ENCODE measurements at regions not wholly inside any gene's neighbourhood (a gene's known extent, or its start where the extent isn't known, plus 50 kb on each side); places are given as distances from the start of the nearest gene placed in this dataset.

- no peaks in the 10 kb centered on the region for H3K9me3 ChIP-seq (ENCODE audit: control insufficient read depth in 4 of 4, low read length in 3 of 4)
- TF ChIP-seq FOXA1 (IDR thresholded peaks at IDR 0.05), result no peak
- TF ChIP-seq YY1 (IDR thresholded peaks at IDR 0.05), result no peak
- no peak for TF ChIP-seq RXRA (IDR thresholded peaks at IDR 0.05)
- no peak for TF ChIP-seq SP1 (IDR thresholded peaks at IDR 0.05)
- TF ChIP-seq MAX (IDR thresholded peaks at IDR 0.05), result no peak
- no peak for TF ChIP-seq TAF1 (conservative IDR thresholded peaks at IDR 0.05)
- TF ChIP-seq JUND (IDR thresholded peaks at IDR 0.05), result no peak
- TF ChIP-seq GABPA (IDR thresholded peaks at IDR 0.05 in 1 of 2, conservative IDR thresholded peaks at IDR 0.05 in 1 of 2), result no peak
- no peak for TF ChIP-seq CTCF (IDR thresholded peaks at IDR 0.05; ENCODE audit: low read depth, low read length, missing input control)
- TF ChIP-seq HNF4G (IDR thresholded peaks at IDR 0.05), result no peak
- no peak for TF ChIP-seq HNF4A (conservative IDR thresholded peaks at IDR 0.05)
- no peak for TF ChIP-seq REST (IDR thresholded peaks at IDR 0.05)
- no peak for TF ChIP-seq ATF3 (IDR thresholded peaks at IDR 0.05)
- TF ChIP-seq RAD21 (IDR thresholded peaks at IDR 0.05), result no peak
- TF ChIP-seq EGR1 (IDR thresholded peaks at IDR 0.05; ENCODE audit: low read depth in 2 of 2), result no peak
- no peaks in the 10 kb centered on the region for H3K36me3 ChIP-seq (ENCODE audit: control insufficient read depth in 4 of 4, insufficient read depth in 3 of 4, low read depth in 1 of 4, low read length in 3 of 4)
- 91% methylated on average over 2 of the region's 2 CpGs for WGBS
- peaks cover 0 to 2% (median 0%) of the 10 kb centered on the region in 4 donors for H3K27me3 ChIP-seq (ENCODE audit: control insufficient read depth in 4 of 4, insufficient read depth in 4 of 4, low read length in 3 of 4)
- no peak for DNase-seq (ENCODE audit: low spot score)
- no peak overlapping the region for H3K9ac ChIP-seq (ENCODE audit: low read depth in 1 of 2, low read length in 2 of 2)
- H3K4me3 ChIP-seq (ENCODE audit: low read depth in 1 of 3, low read length in 3 of 3), result no peak overlapping the region
- H3K27ac ChIP-seq (ENCODE audit: low read depth in 1 of 2, low read length in 2 of 2), result no peak overlapping the region
- no peaks in the 10 kb centered on the region for H3K4me1 ChIP-seq (ENCODE audit: control insufficient read depth in 4 of 4, insufficient read depth in 4 of 4, low read length in 3 of 4)
Measured at GRCh38 chr15:47998619-47999019, 122.2 kb upstream of the SLC24A5 start.

- Histone ChIP-seq H3K27me3 (ENCODE audit: control insufficient read depth in 4 of 4, insufficient read depth in 4 of 4, low read length in 3 of 4) (peaks cover 0 to 2% (median 0%) of the 10 kb centered on the region in 4 donors), H3K27ac (ENCODE audit: low read depth in 1 of 2, low read length in 2 of 2) (no peak overlapping the region), H3K9me3 (ENCODE audit: control insufficient read depth in 4 of 4, low read length in 3 of 4) (no peaks in the 10 kb centered on the region), H3K36me3 (ENCODE audit: control insufficient read depth in 4 of 4, insufficient read depth in 3 of 4, low read depth in 1 of 4, low read length in 3 of 4) (no peaks in the 10 kb centered on the region), H3K9ac (ENCODE audit: low read depth in 1 of 2, low read length in 2 of 2) (no peak overlapping the region), H3K4me3 (ENCODE audit: low read depth in 1 of 3, low read length in 3 of 3) (no peak overlapping the region), H3K4me1 (ENCODE audit: control insufficient read depth in 4 of 4, insufficient read depth in 4 of 4, low read length in 3 of 4) (no peaks in the 10 kb centered on the region)
- DNase-seq (ENCODE audit: low spot score), result no peak
- WGBS, result 86% methylated on average over 3 of the region's 3 CpGs
- no peak for TF ChIP-seq REST (IDR thresholded peaks at IDR 0.05)
- TF ChIP-seq TAF1 (conservative IDR thresholded peaks at IDR 0.05), result no peak
- no peak for TF ChIP-seq CTCF (IDR thresholded peaks at IDR 0.05; ENCODE audit: low read depth, low read length, missing input control)
- no peak for TF ChIP-seq MAX (IDR thresholded peaks at IDR 0.05)
- TF ChIP-seq EGR1 (IDR thresholded peaks at IDR 0.05; ENCODE audit: low read depth in 2 of 2), result no peak
- no peak for TF ChIP-seq HNF4A (conservative IDR thresholded peaks at IDR 0.05)
- no peak for TF ChIP-seq RAD21 (IDR thresholded peaks at IDR 0.05)
- TF ChIP-seq YY1 (IDR thresholded peaks at IDR 0.05), result no peak
- TF ChIP-seq RXRA (IDR thresholded peaks at IDR 0.05), result no peak
- no peak for TF ChIP-seq GABPA (IDR thresholded peaks at IDR 0.05 in 1 of 2, conservative IDR thresholded peaks at IDR 0.05 in 1 of 2)
- no peak for TF ChIP-seq FOXA2 (IDR thresholded peaks at IDR 0.05)
Measured at GRCh38 chr15:48001393-48002039, 119.3 kb upstream of the SLC24A5 start.

Measured in liver (tissue), 8 donors.